Liver (tissue), 8 donors: ENCODE measurements at regions not wholly inside any gene's neighbourhood (a gene's known extent, or its start where the extent isn't known, plus 50 kb on each side); places are given as distances from the start of the nearest gene placed in this dataset.
"Not testable (repeated sequence)": the region's sequence is repeated elsewhere in the genome, so short reads cannot be mapped to it uniquely, and the experiment has no call there.

Source experiments
- DNase-seq: peaks from one replicate; pipeline ENCODE4 v3.0.0-alpha.2; 2017; ENCODE audit warnings: low spot score
- H3K27ac ChIP-seq, 2 donors: one replicate each; pipeline ENCODE4 v1.7.0; 2013; ENCODE audit warnings: inconsistent platforms in 2 of 2, low read length in 2 of 2, control low read depth in 1 of 2, low read depth in 1 of 2, mild to moderate bottlenecking in 1 of 2
- H3K27me3 ChIP-seq, 4 donors: one replicate each; pipeline versions ENCODE4 v1.6.1 to v1.7.0; 2013; ENCODE audit warnings: low read length in 3 of 4, inconsistent platforms in 1 of 4, mild to moderate bottlenecking in 1 of 4, moderate library complexity in 1 of 4; ENCODE audit not compliant: control insufficient read depth in 4 of 4, insufficient read depth in 4 of 4
- H3K36me3 ChIP-seq, 4 donors: one replicate each; pipeline versions ENCODE4 v1.6.1 to v1.7.0; 2013; ENCODE audit warnings: low read length in 3 of 4, mild to moderate bottlenecking in 3 of 4, low read depth in 1 of 4, moderate library complexity in 1 of 4; ENCODE audit not compliant: control insufficient read depth in 4 of 4, insufficient read depth in 3 of 4
- H3K4me1 ChIP-seq, 4 donors: one replicate each; pipeline versions ENCODE4 v1.6.1 to v1.7.0; 2013; ENCODE audit warnings: low read length in 3 of 4, mild to moderate bottlenecking in 3 of 4, moderate library complexity in 1 of 4; ENCODE audit not compliant: control insufficient read depth in 4 of 4, insufficient read depth in 4 of 4
- H3K4me3 ChIP-seq, 3 donors: one replicate each; pipeline versions ENCODE4 v1.6.1 to v1.7.0; 2013; ENCODE audit warnings: low read length in 3 of 3, control low read depth in 1 of 3, low read depth in 1 of 3, mild to moderate bottlenecking in 1 of 3
- H3K9ac ChIP-seq, 2 donors: one replicate each; pipeline ENCODE4 v1.7.0; 2013; ENCODE audit warnings: low read length in 2 of 2, mild to moderate bottlenecking in 2 of 2, moderate library complexity in 2 of 2, control low read depth in 1 of 2, low read depth in 1 of 2
- H3K9me3 ChIP-seq, 4 donors: one replicate each; pipeline versions ENCODE4 v1.6.1 to v1.7.0; 2013; ENCODE audit warnings: low read length in 3 of 4; ENCODE audit not compliant: control insufficient read depth in 4 of 4
- ATF3 ChIP-seq: IDR thresholded peaks from 2 replicates; pipeline ENCODE4 v1.6.1; 2016; ENCODE audit warnings: antibody characterized with exemption
- CTCF ChIP-seq: fragments of 150-350 bp; IDR thresholded peaks from 2 replicates; pipeline ENCODE4 v1.5.1; 2017; ENCODE audit warnings: improper control_type of control experiment, low read depth, low read length; ENCODE audit not compliant: missing input control
- EGR1 ChIP-seq, 2 donors: IDR thresholded peaks; 2 replicates each; pipeline ENCODE4 v1.6.1; 2016 to 2018; ENCODE audit warnings: antibody characterized with exemption in 2 of 2, low read depth in 2 of 2
- FOXA1 ChIP-seq: IDR thresholded peaks from 2 replicates; pipeline ENCODE4 v1.6.1; 2016; ENCODE audit warnings: antibody characterized with exemption
- GABPA ChIP-seq, 2 donors: IDR thresholded peaks in 1 of 2; conservative IDR thresholded peaks in 1 of 2; 2 replicates each; pipeline ENCODE4 v1.6.1; 2016; ENCODE audit warnings: antibody characterized with exemption in 2 of 2, mild to moderate bottlenecking in 1 of 2, moderate library complexity in 1 of 2
- HNF4A ChIP-seq, 2 donors: conservative IDR thresholded peaks; 2 replicates each; pipeline ENCODE4 v1.6.1; 2016; ENCODE audit warnings: antibody characterized with exemption in 2 of 2, mild to moderate bottlenecking in 2 of 2
- HNF4G ChIP-seq: IDR thresholded peaks from 2 replicates; pipeline ENCODE4 v1.6.1; 2016; ENCODE audit warnings: antibody characterized with exemption
- JUND ChIP-seq, 2 donors: IDR thresholded peaks; 2 replicates each; pipeline ENCODE4 v1.6.1; 2016; ENCODE audit warnings: antibody characterized with exemption in 2 of 2
- MAX ChIP-seq: IDR thresholded peaks from 2 replicates; pipeline ENCODE4 v1.6.1; 2016; ENCODE audit warnings: antibody characterized with exemption
- NR2F2 ChIP-seq: IDR thresholded peaks from 2 replicates; pipeline ENCODE4 v1.6.1; 2016; ENCODE audit warnings: antibody characterized with exemption
- RAD21 ChIP-seq, 2 donors: IDR thresholded peaks; 2 replicates each; pipeline ENCODE4 v1.6.1; 2016; ENCODE audit warnings: antibody characterized with exemption in 2 of 2, mild to moderate bottlenecking in 2 of 2
- REST ChIP-seq: IDR thresholded peaks from 2 replicates; pipeline ENCODE4 v1.6.1; 2016; ENCODE audit warnings: antibody characterized with exemption, mild to moderate bottlenecking
- RXRA ChIP-seq, 2 donors: IDR thresholded peaks; 2 replicates each; pipeline ENCODE4 v1.6.1; 2017 to 2018; ENCODE audit warnings: antibody characterized with exemption in 2 of 2, mild to moderate bottlenecking in 1 of 2
- SP1 ChIP-seq: IDR thresholded peaks from 2 replicates; pipeline ENCODE4 v1.6.1; 2018; ENCODE audit warnings: antibody characterized with exemption, mild to moderate bottlenecking
- TAF1 ChIP-seq: conservative IDR thresholded peaks from 2 replicates; pipeline ENCODE4 v1.6.1; 2016; ENCODE audit warnings: antibody characterized with exemption, mild to moderate bottlenecking
- YY1 ChIP-seq: IDR thresholded peaks from 2 replicates; pipeline ENCODE4 v1.6.1; 2016; ENCODE audit warnings: antibody characterized with exemption, mild to moderate bottlenecking
- ZBTB33 ChIP-seq: IDR thresholded peaks from 2 replicates; pipeline ENCODE4 v1.6.1; 2016; ENCODE audit warnings: antibody characterized with exemption
- WGBS: extraction: QIAGEN DNeasy Blood & Tissue Kit; methylation state at CpG from one replicate; pipeline ENCODE4 v1.1.7; 2013; 5-methylcytosine and 5-hydroxymethylcytosine counted together
- donor health status: healthy.
- donor health status: healthy.
- donor health status: healthy.
- donor health status: healthy.
- donor health status: healthy.

- Histone ChIP-seq H3K4me1 (no peaks in the 10 kb centered on the region), H3K4me3 (no peak overlapping the region), H3K27ac (no peak overlapping the region), H3K27me3 (no peaks in the 10 kb centered on the region), H3K36me3 (no peaks in the 10 kb centered on the region), H3K9ac (no peak overlapping the region), H3K9me3 (peaks cover 0 to 3% (median 0%) of the 10 kb centered on the region in 4 donors)
- WGBS = 77% methylated on average over 7 of the region's 7 CpGs
- TF ChIP-seq CTCF (no peak), ATF3 (no peak), MAX (no peak), JUND (IDR thresholded peaks at IDR 0.05) (no peak), EGR1 (IDR thresholded peaks at IDR 0.05; ENCODE audit: low read depth in 2 of 2) (no peak), FOXA1 (no peak), RXRA (IDR thresholded peaks at IDR 0.05) (no peak), HNF4G (no peak), SP1 (no peak), ZBTB33 (no peak)
- DNase-seq = no peak
These were observed 111.4 kb downstream of the ENC1 start for GRCh38 chr5:74529101-74529500.

GRCh38 chr5:74526111-74526510 lies 114.4 kb downstream of the ENC1 start:
- TF ChIP-seq EGR1 (IDR thresholded peaks at IDR 0.05; ENCODE audit: low read depth in 2 of 2) (no peak), ATF3 (no peak), TAF1 (no peak), HNF4A (conservative IDR thresholded peaks at IDR 0.05) (no peak), FOXA1 (no peak), YY1 (no peak), REST (no peak), ZBTB33 (no peak), GABPA (IDR thresholded peaks at IDR 0.05 in 1 of 2, conservative IDR thresholded peaks at IDR 0.05 in 1 of 2) (no peak), MAX (no peak), SP1 (no peak), RAD21 (IDR thresholded peaks at IDR 0.05) (no peak), JUND (IDR thresholded peaks at IDR 0.05) (no peak), NR2F2 (no peak)
- H3K36me3 ChIP-seq = no peaks in the 10 kb centered on the region
- no peak overlapping the region for H3K9ac ChIP-seq
- H3K4me3 ChIP-seq = no peak overlapping the region
- 99% methylated on average over 1 of the region's 1 CpG for WGBS
- H3K9me3 ChIP-seq = peaks cover 0 to 2% (median under 1%) of the 10 kb centered on the region in 4 donors
- no peak for DNase-seq
- H3K4me1 ChIP-seq = no peaks in the 10 kb centered on the region
- no peaks in the 10 kb centered on the region for H3K27me3 ChIP-seq
- no peak overlapping the region for H3K27ac ChIP-seq

- H3K9ac ChIP-seq, H3K4me1 ChIP-seq, H3K9me3 ChIP-seq, H3K4me3 ChIP-seq, H3K27me3 ChIP-seq, DNase-seq, H3K27ac ChIP-seq, H3K36me3 ChIP-seq: not testable (repeated sequence)
- 94% methylated on average over 3 of the region's 3 CpGs for WGBS
These were observed 115.8 kb downstream of the ENC1 start for GRCh38 chr5:74524767-74525166.
